GM12878 (cell line): ENCODE measurements at regions not wholly inside any gene's neighbourhood (a gene's known extent, or its start where the extent isn't known, plus 50 kb on each side); places are given as distances from the start of the nearest gene placed in this dataset.

Source experiments
- ATAC-seq: fragments of 200-7000 bp; cut with Tn5 transposase; 3 replicates; pipeline ENCODE4 v1.9.1; 2020; ENCODE audit warnings: mild to moderate bottlenecking, moderate library complexity
- BruUV-seq: library from RNA; stranded (reverse); fragments of 400-500 nt; replicated peaks from 2 replicates; lab custom pipeline; 2021; lab: Mats Ljungman, UMichigan
- CTCF ChIA-PET: fragments of 300-600 bp; sonication (Branson Sonifier 250); formaldehyde crosslinking; extraction: SDS; loops from one replicate; lab custom pipeline; 2021; ENCODE audit warnings: inconsistent platforms; lab: Yijun Ruan, JAX
- POLR2A ChIA-PET: fragments of 350-600 bp; formaldehyde crosslinking; extraction: SDS; loops from one replicate; lab custom pipeline; 2021; ENCODE audit warnings: inconsistent platforms; lab: Charles Lee
- RAD21 ChIA-PET: fragments of 300-600 bp; sonication (Branson Sonifier 250); formaldehyde crosslinking; loops from one replicate; lab custom pipeline; 2023; ENCODE audit warnings: antibody characterized with exemption; ENCODE audit not compliant: unreplicated experiment; lab: Charles Lee
- SMC1A ChIA-PET: fragments of 300-600 bp; sonication (Branson Sonifier 250); formaldehyde crosslinking; loops from one replicate; lab custom pipeline; 2023; ENCODE audit not compliant: unreplicated experiment, uncharacterized antibody; lab: Charles Lee
- DNase-seq: peaks from one replicate; pipeline ENCODE4 v3.0.0-alpha.2; 2011; ENCODE audit warnings: low read depth, low spot score
- FAIRE-seq: peaks from 3 replicates; lab custom pipeline; 2011; peaks lifted over from hg19 to GRCh38; lab: Jason Lieb, UNC
- H2AFZ ChIP-seq: 2 replicates; pipeline ENCODE4 v1.6.0; 2011; ENCODE audit warnings: low read depth, low read length, control low read depth; ENCODE audit not compliant: control insufficient read depth
- H3K27ac ChIP-seq: 2 replicates; pipeline ENCODE4 v1.5.1; 2011; ENCODE audit warnings: control low read depth; ENCODE audit not compliant: control insufficient read depth, insufficient read depth
- H3K27me3 ChIP-seq, 2 experiments: replicated peaks in 1 of 2; 2 replicates each; pipeline versions ENCODE4 v1.6.0 to v1.6.1; 2011; ENCODE audit warnings: low read length in 1 of 2; ENCODE audit not compliant: control insufficient read depth in 2 of 2, insufficient read depth in 2 of 2
- H3K36me3 ChIP-seq, 2 experiments: 2 replicates each; pipeline ENCODE4 v1.5.1; 2011; ENCODE audit warnings: low read length in 1 of 2; ENCODE audit not compliant: control insufficient read depth in 2 of 2, insufficient read depth in 2 of 2
- H3K4me1 ChIP-seq: 2 replicates; pipeline ENCODE4 v1.6.1; 2011; ENCODE audit warnings: mild to moderate bottlenecking, low read length, moderate library complexity, mixed read lengths; ENCODE audit not compliant: control insufficient read depth, insufficient read depth
- H3K4me2 ChIP-seq: 2 replicates; pipeline ENCODE4 v1.6.0; 2011; ENCODE audit warnings: control low read depth; ENCODE audit not compliant: control insufficient read depth, insufficient read depth
- H3K4me3 ChIP-seq: fragments of 200-600 bp; sonication (generic); 2 replicates; pipeline ENCODE4 v1.5.1; 2016
- H3K79me2 ChIP-seq: 2 replicates; pipeline ENCODE4 v1.6.0; 2011; ENCODE audit warnings: low read length; ENCODE audit not compliant: control insufficient read depth, insufficient read depth
- H3K9ac ChIP-seq: 2 replicates; pipeline ENCODE4 v1.8.0; 2011; ENCODE audit warnings: low read length, control low read depth, mixed read lengths; ENCODE audit not compliant: control insufficient read depth, insufficient read depth
- H3K9me3 ChIP-seq: replicated peaks from 3 replicates; pipeline ENCODE4 v1.5.1; 2011; ENCODE audit warnings: mild to moderate bottlenecking, low read length; ENCODE audit not compliant: control insufficient read depth, insufficient read depth
- H4K20me1 ChIP-seq: 2 replicates; pipeline ENCODE4 v1.6.0; 2011; ENCODE audit not compliant: control insufficient read depth, insufficient read depth
- ATF2 ChIP-seq: IDR thresholded peaks from 2 replicates; pipeline ENCODE4 v1.6.1; 2012; ENCODE audit warnings: low read length, inconsistent platforms
- CBFB ChIP-seq: IDR thresholded peaks from 2 replicates; pipeline ENCODE4 v1.6.1; 2016; ENCODE audit warnings: antibody characterized with exemption, low read depth
- CHD4 ChIP-seq: fragments of 200-600 bp; sonication (generic); IDR thresholded peaks from 2 replicates; pipeline ENCODE4 v1.6.1; 2016; ENCODE audit warnings: mild to moderate bottlenecking
- CREB1 ChIP-seq: IDR thresholded peaks from 2 replicates; pipeline ENCODE4 v1.6.1; 2012; ENCODE audit warnings: low read depth, mild to moderate bottlenecking, inconsistent platforms
- GABPA ChIP-seq: IDR thresholded peaks from 2 replicates; pipeline ENCODE4 v1.6.1; 2014; ENCODE audit warnings: antibody characterized with exemption, low read depth, mild to moderate bottlenecking, inconsistent platforms
- IKZF2 ChIP-seq, 2 experiments: fragments of 450-650 bp; IDR thresholded peaks; 2 replicates each; pipeline ENCODE4 v1.6.1; 2017; ENCODE audit warnings: mild to moderate bottlenecking in 2 of 2, moderate library complexity in 2 of 2
- IRF5 ChIP-seq: fragments of 450-650 bp; IDR thresholded peaks from 2 replicates; pipeline ENCODE4 v1.6.1; 2017; ENCODE audit warnings: borderline replicate concordance
- JUNB ChIP-seq: IDR thresholded peaks from 2 replicates; pipeline ENCODE4 v1.6.1; 2016; ENCODE audit warnings: antibody characterized with exemption, mild to moderate bottlenecking
- LARP7 ChIP-seq: fragments of 450-650 bp; IDR thresholded peaks from 2 replicates; pipeline ENCODE4 v1.6.1; 2017; ENCODE audit warnings: mild to moderate bottlenecking
- MXI1 ChIP-seq: fragments of 150-350 bp; IDR thresholded peaks from 2 replicates; pipeline ENCODE4 v1.6.1; 2011; ENCODE audit warnings: low read depth, mild to moderate bottlenecking, inconsistent platforms, low read length, improper control_type of control experiment
- NBN ChIP-seq: fragments of 450-650 bp; IDR thresholded peaks from 2 replicates; pipeline ENCODE4 v1.6.1; 2016
- SMARCA5 ChIP-seq: fragments of 450-650 bp; IDR thresholded peaks from 2 replicates; pipeline ENCODE4 v1.6.1; 2017; ENCODE audit warnings: mild to moderate bottlenecking
- SMC3 ChIP-seq: IDR thresholded peaks from 2 replicates; pipeline ENCODE4 v1.6.1; 2011; ENCODE audit warnings: low read length, improper control_type of control experiment, borderline replicate concordance
- SUZ12 ChIP-seq: fragments of 200-600 bp; sonication (generic); IDR thresholded peaks from one replicate; pipeline ENCODE4 v1.6.1; 2018; ENCODE audit warnings: antibody characterized with exemption, mild to moderate bottlenecking; ENCODE audit not compliant: unreplicated experiment
- USF2 ChIP-seq: IDR thresholded peaks from 2 replicates; pipeline ENCODE4 v1.6.1; 2011; ENCODE audit warnings: low read depth, low read length, improper control_type of control experiment, borderline replicate concordance
- YY1 ChIP-seq: IDR thresholded peaks from 2 replicates; pipeline ENCODE4 v1.6.1; 2011; ENCODE audit warnings: low read depth, mild to moderate bottlenecking, low read length
- ZNF217 ChIP-seq: fragments of 450-650 bp; IDR thresholded peaks from 2 replicates; pipeline ENCODE4 v1.6.1; 2017; ENCODE audit warnings: antibody characterized with exemption, mild to moderate bottlenecking
- ZNF274 ChIP-seq: IDR thresholded peaks from one replicate; pipeline ENCODE4 v1.8.0; 2011; ENCODE audit not compliant: insufficient read length, insufficient read depth
- ZNF622 ChIP-seq: fragments of 450-650 bp; IDR thresholded peaks from 2 replicates; pipeline ENCODE4 v1.6.1; 2017; ENCODE audit warnings: mild to moderate bottlenecking, inconsistent platforms
- ZNF687 ChIP-seq: fragments of 450-650 bp; IDR thresholded peaks from 2 replicates; pipeline ENCODE4 v1.6.1; 2017; ENCODE audit warnings: mild to moderate bottlenecking, moderate library complexity
- in situ Hi-C: fragments of 300-500 bp; cut with MboI; formaldehyde crosslinking; loops from 9 replicates; pipeline ENCODE4 v1.14.3; 2018; ENCODE audit warnings: mixed read lengths
- intact Hi-C: fragments of 100-400 bp; cut with micrococcal nuclease; formaldehyde crosslinking; loops from one replicate; pipeline ENCODE4 v1.14.2; 2022; ENCODE audit not compliant: unreplicated experiment

GRCh38 chr17:70478902-70479301 is 309.6 kb downstream of the KCNJ2 start (continued):
- TF ChIP-seq ZNF687 (no peak), IRF5 (no peak), JUNB (no peak), SMARCA5 (no peak), USF2 (no peak)

GRCh38 chr17:70479779-70480178 is 310.4 kb downstream of the KCNJ2 start:
- H3K36me3 ChIP-seq: no peaks in the 10 kb centered on the region
- intact Hi-C loops: no loop called here
- no peak overlapping the region for H3K4me2 ChIP-seq
- POLR2A ChIA-PET: no interaction called here
- no peak for TF ChIP-seq ZNF274
- no peak for TF ChIP-seq SMC3
- TF ChIP-seq ATF2: no peak
- TF ChIP-seq YY1: no peak
- TF ChIP-seq GABPA: no peak
- no peak for TF ChIP-seq MXI1
- TF ChIP-seq ZNF622: no peak
- TF ChIP-seq NBN: no peak
- TF ChIP-seq CREB1: no peak
- no peak for TF ChIP-seq ZNF217
- no peak for TF ChIP-seq IKZF2 (IDR thresholded peaks at IDR 0.05)
- no peak for TF ChIP-seq CHD4
- TF ChIP-seq SMARCA5: no peak
- TF ChIP-seq LARP7: no peak
- no peak for TF ChIP-seq CBFB
- TF ChIP-seq SUZ12: no peak
- H3K27me3 ChIP-seq: no peaks in the 10 kb centered on the region
- H4K20me1 ChIP-seq: no peaks in the 10 kb centered on the region
- DNase-seq (no peak), ATAC-seq (no peak), FAIRE-seq (no peak)
- no TSS peak for BruUV-seq
- H3K9ac ChIP-seq: no peak overlapping the region
- H3K79me2 ChIP-seq: no peaks in the 10 kb centered on the region
- H3K27ac ChIP-seq: no peak overlapping the region
- SMC1A ChIA-PET: no interaction called here
- RAD21 ChIA-PET: no interaction called here
- H2AFZ ChIP-seq: no peak overlapping the region
- CTCF ChIA-PET: interaction anchor here (1.3 kb wide), 1 partner anchor 13 kb away, joined by 3 read pairs; no protein-coding TSS in a partner anchor
- in situ Hi-C loops: no loop called here
- H3K4me1 ChIP-seq: no peaks in the 10 kb centered on the region
- H3K4me3 ChIP-seq: no peak overlapping the region
- H3K9me3 ChIP-seq: no peaks in the 10 kb centered on the region; the same call in 2 of the 3 replicates
